Osteoblast (primary cell): ENCODE measurements at regions not wholly inside any gene's neighbourhood (a gene's known extent, or its start where the extent isn't known, plus 50 kb on each side); places are given as distances from the start of the nearest gene placed in this dataset.
"Not testable (repeated sequence)": the region's sequence is repeated elsewhere in the genome, so short reads cannot be mapped to it uniquely, and the experiment has no call there.

Source experiments
- DNase-seq: peaks from one replicate; pipeline ENCODE4 v3.0.0; 2011; ENCODE audit warnings: low spot score, mixed read lengths; ENCODE audit not compliant: insufficient read length; ENCODE audit errors: missing footprints
- H2AFZ ChIP-seq: 2 replicates; pipeline ENCODE4 v1.6.0; 2011; ENCODE audit warnings: mild to moderate bottlenecking, low read length
- H3K27ac ChIP-seq: 2 replicates; pipeline ENCODE4 v1.5.1; 2011; ENCODE audit warnings: mild to moderate bottlenecking, low read depth, low read length, moderate library complexity
- H3K27me3 ChIP-seq: 2 replicates; pipeline ENCODE4 v1.6.0; 2012; ENCODE audit warnings: mild to moderate bottlenecking, control low read depth, inconsistent platforms, low read length, moderate library complexity; ENCODE audit not compliant: insufficient read depth
- H3K36me3 ChIP-seq: 2 replicates; pipeline ENCODE4 v1.5.1; 2011; ENCODE audit warnings: mild to moderate bottlenecking, low read length, control low read depth, moderate library complexity; ENCODE audit not compliant: insufficient read depth
- H3K4me1 ChIP-seq: 2 replicates; pipeline ENCODE4 v1.5.1; 2011; ENCODE audit warnings: mild to moderate bottlenecking, low read length, control low read depth, moderate library complexity; ENCODE audit not compliant: insufficient read depth
- H3K4me2 ChIP-seq: 2 replicates; pipeline ENCODE4 v1.6.0; 2011; ENCODE audit warnings: mild to moderate bottlenecking, low read length; ENCODE audit not compliant: insufficient read depth
- H3K4me3 ChIP-seq: fragments of 200-600 bp; sonication (generic); 3 replicates; pipeline ENCODE4 v1.5.1; 2012; ENCODE audit warnings: mild to moderate bottlenecking, low read length, inconsistent platforms; ENCODE audit not compliant: insufficient read depth
- H3K79me2 ChIP-seq: 2 replicates; pipeline ENCODE4 v1.6.0; 2012; ENCODE audit warnings: mild to moderate bottlenecking, low read length, control low read depth, inconsistent platforms; ENCODE audit not compliant: insufficient read depth
- H3K9me3 ChIP-seq: 2 replicates; pipeline ENCODE4 v1.5.1; 2011; ENCODE audit warnings: low read depth, low read length, control low read depth
- H4K20me1 ChIP-seq: 2 replicates; pipeline ENCODE4 v1.6.0; 2012; ENCODE audit warnings: mild to moderate bottlenecking, low read length, control low read depth; ENCODE audit not compliant: insufficient read depth
- CTCF ChIP-seq: IDR thresholded peaks from 2 replicates; pipeline ENCODE4 v1.5.1; 2011; ENCODE audit warnings: mild to moderate bottlenecking, low read depth, low read length, moderate library complexity; ENCODE audit errors: extremely low read depth

DNA sequence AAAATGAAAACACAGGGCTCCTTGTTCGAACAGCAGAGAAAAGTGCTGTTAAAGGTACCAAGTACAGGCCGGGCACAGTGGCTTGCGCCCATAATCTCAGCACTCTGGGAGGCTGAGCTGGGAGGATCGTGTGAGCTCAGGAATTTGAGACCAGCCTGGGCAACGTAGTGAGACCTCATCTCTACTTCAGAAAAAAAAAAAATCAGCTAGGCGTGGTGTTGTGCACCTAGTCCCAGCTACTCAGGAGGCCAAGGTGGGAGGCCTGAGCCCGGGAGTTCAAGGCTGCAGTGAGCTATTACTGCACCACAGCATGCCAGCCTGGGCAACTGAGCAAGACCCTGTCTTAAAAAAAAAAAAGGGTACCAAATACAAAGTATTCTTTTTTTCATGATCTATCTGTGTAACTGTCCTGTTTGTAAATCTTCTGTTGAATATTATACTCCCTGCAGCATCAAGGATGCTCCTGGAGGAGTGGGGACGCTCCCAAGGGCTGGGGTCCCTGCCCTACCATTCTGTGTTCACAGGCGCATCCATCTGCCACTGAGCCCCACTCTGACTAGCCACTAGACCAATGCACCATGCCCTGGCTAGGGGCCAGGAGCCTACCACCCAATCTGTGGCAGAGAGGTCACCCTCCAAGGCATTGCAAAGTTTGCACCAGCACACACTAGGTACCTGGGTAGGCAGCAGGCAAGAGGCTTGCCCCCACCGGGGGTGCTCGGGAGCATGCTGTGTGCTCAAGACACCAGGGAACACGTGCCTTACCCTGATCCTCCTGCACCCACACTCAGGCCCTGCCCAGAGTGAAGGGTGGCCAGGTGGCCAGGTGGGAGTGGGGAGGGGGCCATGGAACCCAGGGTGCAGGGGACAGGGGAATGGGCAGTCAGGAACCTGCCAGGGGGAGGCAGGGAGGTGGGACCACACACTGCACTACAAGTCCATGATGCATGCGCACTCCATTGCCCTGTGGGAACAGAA, 67.3 kb upstream of the KMT2C start:
- no peak overlapping the region for H3K4me2 ChIP-seq
- no peak overlapping the region for H3K27ac ChIP-seq
- no peak for DNase-seq
- H3K4me1 ChIP-seq, result no peaks in the 10 kb centered on the region
- no peaks in the 10 kb centered on the region for H3K9me3 ChIP-seq
- no peaks in the 10 kb centered on the region for H3K27me3 ChIP-seq
- no peak for TF ChIP-seq CTCF
- no peaks in the 10 kb centered on the region for H4K20me1 ChIP-seq
- no peaks in the 10 kb centered on the region for H3K79me2 ChIP-seq
- H3K4me3 ChIP-seq, result no peak overlapping the region
- no peaks in the 10 kb centered on the region for H3K36me3 ChIP-seq
- H2AFZ ChIP-seq, result no peak overlapping the region

DNA sequence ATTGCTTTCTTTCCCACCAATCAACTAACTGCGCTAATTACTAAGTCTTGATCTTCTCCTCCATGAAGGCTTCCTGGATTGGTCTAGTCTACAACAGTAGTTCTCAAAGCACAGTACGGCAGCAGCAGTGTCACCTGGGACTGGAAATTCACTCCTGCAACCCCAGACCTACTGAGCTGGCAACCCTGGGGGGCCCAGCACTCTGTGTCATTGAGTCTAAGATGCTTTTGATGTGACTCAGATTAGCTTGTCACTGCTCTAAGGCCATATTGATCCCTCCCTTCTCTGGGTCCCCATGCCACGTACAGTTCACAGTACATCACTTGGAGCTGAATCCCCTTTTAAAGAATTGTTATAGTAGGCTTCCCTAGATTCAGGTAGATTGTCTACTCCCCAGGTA, 65.7 kb upstream of the KMT2C start:
- H4K20me1 ChIP-seq, result no peaks in the 10 kb centered on the region
- no peak for TF ChIP-seq CTCF
- H3K9me3 ChIP-seq, result no peaks in the 10 kb centered on the region
- no peaks in the 10 kb centered on the region for H3K27me3 ChIP-seq
- H2AFZ ChIP-seq, result no peak overlapping the region
- H3K27ac ChIP-seq, result no peak overlapping the region
- H3K4me3 ChIP-seq, result no peak overlapping the region
- H3K79me2 ChIP-seq, result no peaks in the 10 kb centered on the region
- no peaks in the 10 kb centered on the region for H3K4me1 ChIP-seq
- no peaks in the 10 kb centered on the region for H3K36me3 ChIP-seq
- no peak overlapping the region for H3K4me2 ChIP-seq
- DNase-seq, result no peak

GRCh38 chr7:152499969-152500368, 64.2 kb upstream of the KMT2C start:
- not testable (repeated sequence) for H3K4me3 ChIP-seq, H2AFZ ChIP-seq, H3K27me3 ChIP-seq, H3K27ac ChIP-seq, H3K4me2 ChIP-seq, H3K79me2 ChIP-seq, H3K36me3 ChIP-seq, DNase-seq, H3K4me1 ChIP-seq, H3K9me3 ChIP-seq, H4K20me1 ChIP-seq

DNA sequence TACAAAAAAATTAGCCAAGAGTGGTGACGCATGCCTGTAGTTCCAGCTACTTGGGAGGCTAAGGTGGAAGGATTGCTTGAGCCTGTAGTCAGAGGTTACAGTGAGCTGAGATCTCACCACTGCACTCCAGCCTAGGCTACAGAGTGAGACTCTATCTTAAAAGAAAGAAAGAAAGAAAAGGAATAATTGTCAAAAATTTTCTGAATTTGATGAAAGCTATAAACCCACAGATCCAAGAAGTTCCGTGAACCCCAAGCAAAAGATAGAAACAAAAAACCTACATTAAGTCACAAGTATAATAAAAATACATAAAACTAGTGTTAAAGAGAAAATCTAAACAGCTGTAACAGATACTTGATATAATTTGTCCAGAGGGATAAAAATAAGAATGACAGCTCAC, 60.1 kb upstream of the KMT2C start:
- Histone ChIP-seq H3K4me3 (no peak overlapping the region), H2AFZ (no peak overlapping the region), H3K27me3 (no peaks in the 10 kb centered on the region), H3K36me3 (no peaks in the 10 kb centered on the region), H3K4me2 (no peak overlapping the region), H3K9me3 (no peaks in the 10 kb centered on the region), H4K20me1 (no peaks in the 10 kb centered on the region), H3K4me1 (no peaks in the 10 kb centered on the region), H3K79me2 (no peaks in the 10 kb centered on the region), H3K27ac (no peak overlapping the region)
- no peak for TF ChIP-seq CTCF
- DNase-seq, result no peak
